ENCODE measurements at regions not wholly inside any gene's neighbourhood (a gene's known extent, or its start where the extent isn't known, plus 50 kb on each side); places are given as distances from the start of the nearest gene placed in this dataset.

GRCh38 chr9:108709997-108710396 is 145.8 kb downstream of the ACTL7B start:
- no peak for DNase-seq

DNA sequence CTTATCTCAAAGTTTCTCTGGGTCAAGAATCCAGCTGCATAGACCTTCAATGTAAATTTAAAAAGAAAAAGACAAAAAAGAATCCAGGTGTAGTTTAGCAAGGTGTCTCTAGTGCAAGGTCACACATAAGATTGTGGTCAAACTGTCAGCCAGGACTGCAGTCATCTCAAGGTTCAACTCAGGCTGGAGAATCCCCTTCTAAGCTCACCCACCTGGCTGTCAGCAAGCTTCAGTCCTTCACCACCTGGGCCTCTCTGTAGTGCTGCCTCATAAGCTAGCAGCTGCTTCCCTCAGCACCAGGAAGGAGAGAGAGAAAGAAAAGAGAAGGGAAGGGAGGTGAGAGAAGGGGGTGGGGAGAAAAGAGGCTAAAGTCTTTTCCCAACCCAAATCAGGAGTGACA is 146.7 kb downstream of the ACTL7B start:
- no peak for DNase-seq

GRCh38 chr9:108708448-108708847 is 147.3 kb downstream of the ACTL7B start:
- DNase-seq, result no peak

DNA sequence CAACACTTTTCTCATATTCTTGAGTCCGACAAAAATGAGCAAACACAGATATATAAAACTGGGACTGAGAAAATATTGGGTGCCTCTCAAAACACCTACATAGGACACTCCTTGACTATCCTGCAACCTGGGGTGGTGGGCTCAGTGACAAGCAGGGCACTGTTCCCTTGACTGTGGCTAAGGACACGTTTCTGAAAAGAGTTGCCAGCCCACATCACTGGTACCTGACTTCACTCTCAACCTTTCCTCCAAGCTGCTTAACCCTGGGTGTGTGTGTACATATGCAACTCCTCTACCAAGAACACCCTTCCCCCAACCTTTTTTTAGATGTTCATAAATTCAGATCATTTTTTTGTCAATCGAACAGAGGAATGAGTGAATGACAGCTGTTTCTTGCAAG is 148.7 kb downstream of the ACTL7B start:
- DNase-seq, result no peak

- no peak for DNase-seq
Measured at GRCh38 chr9:108704156-108704852, 151.5 kb downstream of the ACTL7B start.

GRCh38 chr9:108703429-108703828 is 152.4 kb downstream of the ACTL7B start:
- no peak for DNase-seq

- no peak for DNase-seq
Measured at GRCh38 chr9:108702681-108703080, 153.1 kb downstream of the ACTL7B start.

GRCh38 chr9:108698801-108699200 is 157.0 kb downstream of the ACTL7B start:
- DNase-seq, result no peak

DNA sequence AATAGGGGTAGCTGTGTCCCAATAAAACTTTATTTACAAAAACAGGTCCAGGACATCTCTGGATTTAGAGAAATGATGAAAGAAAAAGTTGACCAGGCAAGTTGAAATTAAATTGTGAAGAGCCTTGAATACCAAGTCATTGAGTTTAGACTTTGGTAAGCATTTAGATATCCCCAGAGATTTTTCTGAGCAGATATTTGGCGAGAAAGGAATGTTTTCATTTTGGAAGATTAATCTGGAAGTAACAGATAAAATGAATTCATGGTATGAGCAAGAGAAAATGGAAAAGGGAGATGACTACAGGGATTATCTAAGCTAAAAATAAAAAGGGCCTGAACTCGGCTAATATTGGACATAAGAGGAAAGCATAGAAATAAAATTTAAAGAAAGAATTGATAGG is 157.6 kb downstream of the ACTL7B start:
- DNase-seq, result no peak

DNA sequence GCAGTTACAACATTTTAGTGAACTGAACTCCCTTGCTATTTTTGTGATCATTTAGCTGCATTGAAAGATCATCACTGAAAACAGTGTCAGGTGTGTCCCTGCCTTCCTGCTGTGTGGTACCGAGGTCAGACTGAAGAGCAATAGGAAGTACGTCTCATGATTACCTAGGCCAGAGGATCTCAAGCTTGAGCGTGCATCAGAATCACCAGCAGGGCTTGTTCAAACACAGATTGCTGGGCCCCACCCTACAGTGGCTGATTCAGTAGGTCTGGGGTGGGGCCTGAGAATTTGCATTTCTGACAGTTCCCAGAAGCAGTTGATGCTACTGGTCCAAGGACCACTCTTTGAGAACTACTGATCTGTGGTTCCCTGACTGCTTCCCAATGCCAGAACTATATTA is 159.6 kb downstream of the ACTL7B start:
- no peak for DNase-seq

DNA sequence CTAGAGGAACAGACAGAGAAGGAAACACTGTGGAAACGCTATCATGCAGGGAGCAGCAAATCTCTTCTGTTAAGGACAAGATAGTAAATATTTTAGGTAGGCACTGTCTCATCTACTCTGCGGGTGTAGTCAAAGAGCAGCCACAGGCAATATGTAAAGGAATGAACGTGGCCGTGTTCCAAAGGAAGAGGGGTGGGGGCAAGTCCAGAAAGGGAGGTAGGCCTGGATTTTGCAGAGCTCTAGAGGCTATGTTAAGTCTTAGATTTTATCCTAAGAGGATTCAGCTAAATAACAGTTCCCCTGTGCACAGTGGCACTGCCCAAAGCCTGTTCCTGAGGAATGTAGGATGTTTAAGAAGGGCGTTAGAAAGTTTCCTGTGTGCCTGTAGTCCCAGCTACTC is 161.6 kb downstream of the ACTL7B start:
- DNase-seq, result no peak

DNA sequence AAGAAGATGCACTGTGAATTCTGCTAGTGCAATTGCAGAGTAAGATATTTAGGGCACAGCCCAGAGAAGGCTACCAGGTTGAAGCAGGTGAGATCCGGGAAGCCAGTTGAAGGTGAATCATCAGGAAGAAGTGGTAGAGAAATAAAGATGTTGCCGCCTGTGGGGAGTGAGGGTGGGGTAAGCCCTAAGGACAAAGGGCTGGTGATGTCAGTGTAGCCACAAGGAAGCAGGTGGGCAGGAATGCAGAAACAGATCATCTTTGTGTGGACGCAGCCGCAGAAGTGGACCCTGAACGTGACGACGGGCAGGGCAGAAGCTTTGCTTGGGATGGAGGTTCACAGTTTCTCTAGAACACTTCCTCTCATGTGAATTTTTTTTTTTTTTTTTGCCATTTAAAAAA is 164.2 kb downstream of the ACTL7B start:
- DNase-seq, result no peak

DNA sequence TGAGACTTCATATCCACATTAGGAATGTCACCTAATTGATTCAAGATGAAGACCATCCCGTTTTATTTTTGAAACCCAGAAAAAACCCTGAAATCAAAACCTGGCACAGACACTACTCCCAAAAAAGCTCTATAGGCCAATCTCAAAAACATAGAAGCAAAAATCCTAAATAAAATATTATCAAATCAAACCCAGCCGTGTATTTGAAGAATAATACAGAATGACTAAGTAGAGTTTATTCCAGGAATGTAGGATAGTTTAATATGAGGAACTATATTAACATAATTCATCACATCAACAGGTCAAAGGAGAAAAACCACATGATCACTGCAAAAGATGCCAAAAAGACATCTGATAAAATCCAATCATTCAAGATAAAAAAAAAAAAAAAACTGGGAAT is 167.1 kb downstream of the ACTL7B start:
- no peak for DNase-seq

DNA sequence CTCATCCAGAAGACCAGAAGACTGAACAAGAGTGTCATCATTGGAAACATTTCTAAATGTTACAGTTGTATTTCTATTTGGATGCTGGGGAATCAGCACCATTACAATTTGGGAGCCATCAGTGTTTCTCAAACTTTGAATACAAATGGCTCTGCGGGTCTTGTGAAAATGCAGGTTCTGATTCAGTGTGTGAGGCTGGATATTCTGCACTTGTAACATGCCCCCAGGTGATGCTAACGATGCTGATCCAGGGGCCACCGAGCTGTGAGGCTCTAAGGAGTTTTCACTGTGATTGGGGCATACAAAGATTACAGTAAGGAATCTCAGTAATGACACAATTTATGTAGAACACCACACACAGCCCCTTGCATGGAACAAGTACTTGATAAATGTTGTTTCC is 167.7 kb downstream of the ACTL7B start:
- no peak for DNase-seq

GRCh38 chr9:108687006-108687987 is 168.5 kb downstream of the ACTL7B start:
- DNase-seq, result no peak

DNA sequence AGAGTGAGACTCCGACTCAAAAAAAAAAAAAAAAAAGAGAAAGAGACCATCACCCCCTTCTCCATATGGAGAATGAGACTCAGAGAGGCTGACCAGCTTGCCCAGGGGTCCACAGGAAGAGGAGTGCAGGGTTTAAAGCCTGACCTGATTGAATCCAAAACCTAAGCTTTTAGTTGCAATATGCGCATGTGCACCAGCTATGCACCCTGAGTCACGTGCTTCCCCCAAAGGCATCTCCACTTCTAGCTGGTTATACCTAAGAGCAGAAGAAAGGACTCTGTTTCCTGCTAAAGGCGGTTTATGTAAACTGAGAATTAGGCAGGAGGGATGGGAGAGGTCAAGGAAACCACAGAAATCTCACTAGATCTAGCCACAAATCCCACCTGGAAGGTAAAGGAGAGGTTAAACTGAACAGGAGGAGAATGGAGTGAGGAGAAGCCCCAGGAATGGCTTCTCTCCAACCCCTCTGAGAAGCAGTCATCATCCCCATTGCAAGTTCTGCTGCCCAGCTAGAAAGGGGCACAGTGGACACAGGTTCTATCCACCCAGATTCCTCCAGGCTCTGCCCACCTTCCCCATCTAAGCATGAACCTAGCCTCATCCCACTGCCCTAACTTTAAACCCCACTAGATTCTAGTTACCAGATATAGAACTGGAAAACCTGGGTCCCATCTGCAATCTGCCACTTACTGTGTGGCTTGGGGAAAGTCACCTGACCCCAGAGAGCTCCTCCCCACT is 171.3 kb downstream of the ACTL7B start:
- DNase-seq, result no peak

- no peak for DNase-seq
Measured at GRCh38 chr9:108683245-108683644, 172.5 kb downstream of the ACTL7B start.

DNA sequence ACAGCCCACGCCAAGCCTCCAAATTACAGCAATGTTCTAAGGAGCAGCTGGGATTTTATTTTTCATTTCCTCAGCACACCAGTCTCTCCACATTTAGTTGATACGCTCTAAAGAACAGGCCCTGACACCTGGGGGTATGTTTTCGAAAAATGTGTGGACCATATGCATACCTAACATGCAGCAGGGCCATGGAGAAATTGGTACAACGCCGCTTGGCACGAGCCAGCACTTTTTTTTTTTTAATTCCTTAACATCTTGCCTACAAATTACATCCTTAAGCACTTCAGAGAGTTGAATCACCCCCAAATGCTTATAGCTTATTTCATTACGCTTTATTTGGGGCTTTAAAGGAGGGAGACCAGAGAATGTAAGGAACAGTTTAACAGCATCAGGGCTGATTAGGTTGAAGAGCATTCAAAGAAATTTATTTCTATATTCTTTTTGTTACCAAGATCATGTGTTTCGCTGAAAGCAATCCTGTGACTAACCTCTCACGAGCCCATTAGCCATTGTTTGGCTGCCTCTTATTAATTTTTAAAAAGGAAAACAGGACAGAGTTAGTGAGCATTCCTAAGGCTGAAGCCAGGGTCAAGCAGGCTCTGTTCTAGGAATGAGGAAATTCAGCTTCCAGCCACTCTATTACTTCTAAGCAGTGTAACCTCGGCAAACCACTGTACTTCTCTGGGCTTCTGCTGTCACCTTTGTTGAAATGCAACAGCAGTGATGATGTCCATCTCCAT is 173.8 kb downstream of the ACTL7B start:
- DNase-seq, result no peak

DNA sequence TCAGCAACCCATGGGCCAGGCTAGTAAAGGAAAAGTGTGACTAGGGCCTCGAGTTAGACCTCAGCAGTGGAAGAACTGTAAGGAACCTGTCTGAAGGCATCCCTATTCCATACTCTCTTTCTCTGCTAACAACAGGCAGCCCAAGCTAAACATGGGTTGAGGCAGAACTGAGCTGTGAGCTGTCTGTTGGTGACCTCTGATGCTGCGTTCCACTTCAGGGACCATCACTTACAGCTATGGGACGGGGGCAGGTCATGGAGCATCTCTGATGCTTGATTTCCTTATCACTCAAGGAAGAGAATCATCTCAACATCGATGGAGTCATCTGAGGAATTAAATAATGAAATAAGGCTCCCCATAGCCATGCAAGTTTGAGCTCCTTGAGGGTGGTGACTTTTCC is 174.8 kb downstream of the ACTL7B start:
- no peak for DNase-seq

GRCh38 chr9:108677776-108678175 is 178.0 kb downstream of the ACTL7B start:
- DNase-seq, result no peak

DNA sequence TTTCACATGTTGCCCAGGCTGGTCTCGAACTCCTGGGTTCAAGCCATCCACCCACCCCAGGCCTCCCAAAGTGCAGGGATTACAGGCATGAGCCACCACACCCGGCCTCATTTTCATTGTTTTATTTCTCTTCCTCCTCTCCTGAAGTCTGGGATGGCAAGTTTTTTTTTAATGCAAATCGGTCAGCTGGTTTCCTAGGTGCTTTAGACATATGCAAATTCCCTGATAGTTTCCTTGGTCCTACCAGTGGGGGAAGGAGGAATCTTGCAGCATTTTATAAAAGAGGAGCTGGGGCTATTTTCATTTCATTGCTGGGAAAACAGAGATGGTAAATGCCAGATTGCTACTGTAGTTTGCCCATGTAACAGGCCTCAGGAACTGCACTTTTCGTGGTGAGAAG is 179.4 kb downstream of the ACTL7B start:
- DNase-seq, result no peak

GRCh38 chr9:108675708-108676107 is 180.1 kb downstream of the ACTL7B start:
- DNase-seq, result no peak

Data from activated CD4-positive, CD25-positive, alpha-beta regulatory T cell (primary cell).